GM12892 (cell line): ENCODE measurements at regions not wholly inside any gene's neighbourhood (a gene's known extent, or its start where the extent isn't known, plus 50 kb on each side); places are given as distances from the start of the nearest gene placed in this dataset.
"Not testable (repeated sequence)": the region's sequence is repeated elsewhere in the genome, so short reads cannot be mapped to it uniquely, and the experiment has no call there.

Source experiments
- DNase-seq: peaks from one replicate; pipeline ENCODE4 v3.0.0; 2011; ENCODE audit not compliant: insufficient read length
- FAIRE-seq: peaks from 2 replicates; lab custom pipeline; 2011; peaks lifted over from hg19 to GRCh38; lab: Jason Lieb, UNC
- POLR2A ChIP-seq: IDR thresholded peaks from 2 replicates; pipeline ENCODE4 v1.6.1; 2011; ENCODE audit warnings: low read depth, low read length, control low read depth
- POLR2AphosphoS5 ChIP-seq: IDR thresholded peaks from 2 replicates; pipeline ENCODE4 v1.6.1; 2011; ENCODE audit warnings: low read depth, low read length, control low read depth
- TAF1 ChIP-seq: IDR thresholded peaks from 2 replicates; pipeline ENCODE4 v1.6.1; 2011; ENCODE audit warnings: low read depth, mild to moderate bottlenecking, control low read depth, low read length, borderline replicate concordance

GRCh38 chr12:113537046-113537750, 65.5 kb upstream of the LHX5 start:
- FAIRE-seq, result no peak
- TF ChIP-seq TAF1, result no peak
- TF ChIP-seq POLR2A, result no peak
- TF ChIP-seq POLR2AphosphoS5, result no peak
- DNase-seq, result no peak

DNA sequence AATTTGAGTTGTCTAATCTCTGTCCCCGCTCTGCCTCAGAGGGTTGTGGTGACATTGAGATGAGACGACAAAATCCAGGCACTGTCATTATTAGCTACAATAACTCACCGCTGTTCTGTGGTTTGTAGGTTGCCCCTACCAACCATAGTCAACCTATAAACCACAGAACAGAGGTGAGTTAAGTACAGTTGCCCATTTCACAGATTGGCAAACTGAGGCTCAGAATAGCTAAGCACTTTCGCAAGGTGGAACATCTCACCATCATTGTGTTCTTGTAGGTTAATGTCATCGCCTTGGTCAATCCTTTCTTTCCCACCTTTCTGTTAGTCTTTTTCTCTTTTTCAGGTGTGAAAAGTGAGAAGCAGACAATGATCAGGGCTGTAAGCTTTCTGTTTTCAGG, 63.4 kb upstream of the LHX5 start:
- DNase-seq, result no peak
- no peak for FAIRE-seq
- TF ChIP-seq POLR2A (no peak), TAF1 (no peak), POLR2AphosphoS5 (no peak)

- no peak for DNase-seq
- no peak for FAIRE-seq
- TF ChIP-seq TAF1 (no peak), POLR2A (no peak), POLR2AphosphoS5 (no peak)
Observed at GRCh38 chr12:113534555-113534954, 62.9 kb upstream of the LHX5 start.

- TF ChIP-seq POLR2A (no peak), TAF1 (no peak), POLR2AphosphoS5 (no peak)
- DNase-seq (no peak), FAIRE-seq (no peak)
Observed at GRCh38 chr12:113533842-113534375, 62.2 kb upstream of the LHX5 start.

DNA sequence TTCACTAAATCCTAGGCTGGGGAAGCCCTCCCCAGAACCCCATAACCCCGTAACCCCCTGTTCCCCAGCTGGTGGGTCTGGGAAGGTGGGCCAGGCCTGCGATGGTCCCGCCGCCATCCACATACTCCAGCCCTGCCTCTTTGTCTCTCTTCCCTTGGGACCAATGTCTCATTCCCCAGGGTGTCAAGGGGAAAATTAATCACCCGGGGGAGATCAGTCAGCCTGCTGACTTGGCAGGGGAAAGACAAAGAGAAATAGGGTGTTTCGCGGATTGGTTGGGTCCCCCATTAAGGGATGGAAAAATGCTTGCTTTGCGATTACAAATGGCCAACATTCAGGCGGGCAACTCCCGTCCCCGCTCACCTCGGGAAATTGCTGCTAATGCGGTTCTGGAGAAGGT, 60.6 kb upstream of the LHX5 start:
- DNase-seq (no peak), FAIRE-seq (no peak)
- no peak for TF ChIP-seq POLR2AphosphoS5
- no peak for TF ChIP-seq POLR2A

DNA sequence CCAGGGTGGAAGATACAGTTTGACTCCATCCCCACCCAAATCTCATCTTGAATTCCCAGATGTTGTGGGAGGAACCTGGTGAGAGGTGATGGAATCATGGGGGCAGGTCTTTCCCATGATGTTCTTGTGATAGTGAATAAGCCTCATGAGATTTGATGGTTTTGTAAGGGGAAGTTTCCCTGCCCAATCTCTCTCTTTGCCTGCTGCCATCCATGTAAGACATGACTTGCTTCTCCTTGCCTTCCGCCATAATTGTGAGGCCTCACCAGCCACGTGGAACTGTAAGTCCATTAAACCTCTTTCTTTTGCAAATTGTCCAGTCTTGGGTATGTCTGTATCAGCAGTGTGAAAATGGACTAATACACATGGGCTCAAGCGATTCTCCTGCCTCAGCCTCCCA, 59.4 kb upstream of the LHX5 start:
- FAIRE-seq, DNase-seq: not testable (repeated sequence)

GRCh38 chr12:113528606-113529293, 57.1 kb upstream of the LHX5 start:
- FAIRE-seq (no peak), DNase-seq (no peak)
- TF ChIP-seq POLR2A (no peak), TAF1 (no peak), POLR2AphosphoS5 (no peak)

GRCh38 chr12:113525066-113525465, 53.4 kb upstream of the LHX5 start:
- no peak for FAIRE-seq
- no peak for DNase-seq
- TF ChIP-seq POLR2AphosphoS5 (no peak), TAF1 (no peak), POLR2A (no peak)

GRCh38 chr12:113524495-113524894, 52.8 kb upstream of the LHX5 start:
- DNase-seq (no peak), FAIRE-seq (no peak)
- TF ChIP-seq POLR2A, result no peak
- TF ChIP-seq POLR2AphosphoS5, result no peak
- TF ChIP-seq TAF1, result no peak

DNA sequence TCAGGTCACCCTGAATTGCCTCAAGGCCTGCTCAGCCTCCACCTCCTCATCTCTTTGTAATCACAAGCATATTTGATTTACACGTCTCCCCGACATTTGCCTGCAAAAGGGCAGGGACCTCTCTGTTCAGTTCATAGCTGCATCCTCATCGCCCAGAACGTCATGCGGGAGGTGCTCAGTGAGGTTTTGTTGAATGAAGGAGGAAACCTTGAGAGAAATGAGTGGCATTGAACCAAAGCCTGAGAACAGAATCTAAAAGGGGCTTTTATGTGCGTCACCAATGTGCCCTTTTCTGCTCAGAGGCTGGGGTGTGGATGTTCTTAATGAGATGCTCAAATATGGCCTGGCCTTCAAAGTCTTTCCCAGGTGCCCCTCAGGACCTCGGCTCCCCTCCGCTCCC, 50.0 kb upstream of the LHX5 start:
- no peak for DNase-seq
- FAIRE-seq, result no peak
- TF ChIP-seq TAF1 (no peak), POLR2A (no peak), POLR2AphosphoS5 (no peak)
